ENCODE measurements at regions not wholly inside any gene's neighbourhood (a gene's known extent, or its start where the extent isn't known, plus 50 kb on each side); places are given as distances from the start of the nearest gene placed in this dataset.

DNA sequence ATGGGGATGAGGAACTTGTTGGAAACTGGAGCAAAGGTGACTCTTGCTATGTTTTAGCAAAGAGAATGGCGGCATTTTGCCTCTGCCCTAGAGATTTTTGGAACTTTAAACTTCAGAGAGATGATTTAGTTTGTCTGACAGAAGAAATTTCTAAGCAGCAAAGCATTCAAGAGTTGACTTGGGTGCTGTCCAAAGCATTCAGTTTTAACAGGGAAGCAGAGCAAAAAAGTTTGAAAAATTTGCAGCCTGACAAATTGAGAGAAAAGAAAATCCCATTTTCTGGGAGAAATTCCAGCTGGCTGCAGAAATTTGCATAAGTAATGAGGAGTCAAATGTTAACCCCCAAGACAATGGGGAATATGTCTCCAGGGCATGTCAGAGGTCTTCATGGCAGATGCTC lies 682.3 kb upstream of the ST8SIA4 start:
- TF ChIP-seq, protein P1, sequence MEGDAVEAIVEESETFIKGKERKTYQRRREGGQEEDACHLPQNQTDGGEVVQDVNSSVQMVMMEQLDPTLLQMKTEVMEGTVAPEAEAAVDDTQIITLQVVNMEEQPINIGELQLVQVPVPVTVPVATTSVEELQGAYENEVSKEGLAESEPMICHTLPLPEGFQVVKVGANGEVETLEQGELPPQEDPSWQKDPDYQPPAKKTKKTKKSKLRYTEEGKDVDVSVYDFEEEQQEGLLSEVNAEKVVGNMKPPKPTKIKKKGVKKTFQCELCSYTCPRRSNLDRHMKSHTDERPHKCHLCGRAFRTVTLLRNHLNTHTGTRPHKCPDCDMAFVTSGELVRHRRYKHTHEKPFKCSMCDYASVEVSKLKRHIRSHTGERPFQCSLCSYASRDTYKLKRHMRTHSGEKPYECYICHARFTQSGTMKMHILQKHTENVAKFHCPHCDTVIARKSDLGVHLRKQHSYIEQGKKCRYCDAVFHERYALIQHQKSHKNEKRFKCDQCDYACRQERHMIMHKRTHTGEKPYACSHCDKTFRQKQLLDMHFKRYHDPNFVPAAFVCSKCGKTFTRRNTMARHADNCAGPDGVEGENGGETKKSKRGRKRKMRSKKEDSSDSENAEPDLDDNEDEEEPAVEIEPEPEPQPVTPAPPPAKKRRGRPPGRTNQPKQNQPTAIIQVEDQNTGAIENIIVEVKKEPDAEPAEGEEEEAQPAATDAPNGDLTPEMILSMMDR (IDR thresholded peaks at IDR 0.05; ENCODE audit: poor library complexity, severe bottlenecking): no peak
- TF ChIP-seq EZH2 (IDR thresholded peaks at IDR 0.05; ENCODE audit: borderline replicate concordance, insufficient read depth, low read length, poor library complexity, severe bottlenecking) (no peak), MXI1 (conservative IDR thresholded peaks at IDR 0.05; ENCODE audit: poor library complexity, severe bottlenecking) (no peak), EP300 (conservative IDR thresholded peaks at IDR 0.05; ENCODE audit: poor library complexity, severe bottlenecking) (no peak), RAD21 (conservative IDR thresholded peaks at IDR 0.05) (no peak), POLR2AphosphoS5 (IDR thresholded peaks at IDR 0.05) (no peak), SMC3 (conservative IDR thresholded peaks at IDR 0.05; ENCODE audit: poor library complexity) (no peak), TAF1 (IDR thresholded peaks at IDR 0.05; ENCODE audit: low read depth) (no peak)
- TF ChIP-seq, protein P2, sequence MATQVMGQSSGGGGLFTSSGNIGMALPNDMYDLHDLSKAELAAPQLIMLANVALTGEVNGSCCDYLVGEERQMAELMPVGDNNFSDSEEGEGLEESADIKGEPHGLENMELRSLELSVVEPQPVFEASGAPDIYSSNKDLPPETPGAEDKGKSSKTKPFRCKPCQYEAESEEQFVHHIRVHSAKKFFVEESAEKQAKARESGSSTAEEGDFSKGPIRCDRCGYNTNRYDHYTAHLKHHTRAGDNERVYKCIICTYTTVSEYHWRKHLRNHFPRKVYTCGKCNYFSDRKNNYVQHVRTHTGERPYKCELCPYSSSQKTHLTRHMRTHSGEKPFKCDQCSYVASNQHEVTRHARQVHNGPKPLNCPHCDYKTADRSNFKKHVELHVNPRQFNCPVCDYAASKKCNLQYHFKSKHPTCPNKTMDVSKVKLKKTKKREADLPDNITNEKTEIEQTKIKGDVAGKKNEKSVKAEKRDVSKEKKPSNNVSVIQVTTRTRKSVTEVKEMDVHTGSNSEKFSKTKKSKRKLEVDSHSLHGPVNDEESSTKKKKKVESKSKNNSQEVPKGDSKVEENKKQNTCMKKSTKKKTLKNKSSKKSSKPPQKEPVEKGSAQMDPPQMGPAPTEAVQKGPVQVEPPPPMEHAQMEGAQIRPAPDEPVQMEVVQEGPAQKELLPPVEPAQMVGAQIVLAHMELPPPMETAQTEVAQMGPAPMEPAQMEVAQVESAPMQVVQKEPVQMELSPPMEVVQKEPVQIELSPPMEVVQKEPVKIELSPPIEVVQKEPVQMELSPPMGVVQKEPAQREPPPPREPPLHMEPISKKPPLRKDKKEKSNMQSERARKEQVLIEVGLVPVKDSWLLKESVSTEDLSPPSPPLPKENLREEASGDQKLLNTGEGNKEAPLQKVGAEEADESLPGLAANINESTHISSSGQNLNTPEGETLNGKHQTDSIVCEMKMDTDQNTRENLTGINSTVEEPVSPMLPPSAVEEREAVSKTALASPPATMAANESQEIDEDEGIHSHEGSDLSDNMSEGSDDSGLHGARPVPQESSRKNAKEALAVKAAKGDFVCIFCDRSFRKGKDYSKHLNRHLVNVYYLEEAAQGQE (IDR thresholded peaks at IDR 0.05; ENCODE audit: borderline replicate concordance): no peak
